ENCODE measurements at regions not wholly inside any gene's neighbourhood (a gene's known extent, or its start where the extent isn't known, plus 50 kb on each side); places are given as distances from the start of the nearest gene placed in this dataset.

DNA sequence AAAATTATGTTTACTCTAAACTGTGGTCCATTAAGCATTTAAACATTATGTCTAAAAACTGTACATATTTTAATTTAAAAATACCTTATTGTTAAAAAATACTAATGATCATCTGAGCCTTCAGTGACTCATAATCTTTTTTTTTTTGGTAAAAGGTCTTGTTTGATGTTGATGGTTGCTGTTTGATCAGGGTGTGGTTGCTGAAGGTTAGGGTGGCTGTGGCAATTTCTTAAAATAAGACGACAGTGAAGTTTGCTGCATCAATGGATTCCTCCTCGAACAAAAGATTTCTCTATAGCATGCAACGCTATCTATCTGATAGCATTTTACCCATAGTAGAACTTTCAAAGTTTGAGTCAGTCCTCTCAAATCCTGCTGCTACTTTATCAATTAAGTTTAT, 180.0 kb upstream of the AHR start:
- H2BK12ac ChIP-seq (ENCODE audit: low read depth, low read length), result no peak overlapping the region
- H3K23ac ChIP-seq (ENCODE audit: insufficient read length), result no peak overlapping the region
- no peaks in the 10 kb centered on the region for H3K79me2 ChIP-seq (ENCODE audit: control insufficient read depth in 1 of 2, insufficient read depth in 2 of 2, low read length in 2 of 2)
- H3K4me2 ChIP-seq (ENCODE audit: insufficient read depth in 1 of 2, low read depth in 2 of 2, low read length in 2 of 2), result no peak overlapping the region
- no peak overlapping the region for H3K27ac ChIP-seq (ENCODE audit: low read depth, low read length)
- H3K4me1 ChIP-seq (replicated peaks in 1 of 4; ENCODE audit: control insufficient read depth in 3 of 4, insufficient read depth in 4 of 4, low read length in 3 of 4), result no peaks in the 10 kb centered on the region
- POLR2A ChIA-PET (ENCODE audit: partially characterized antibody), result no interaction called here
- H4K91ac ChIP-seq (replicated peaks; ENCODE audit: insufficient read length, low read length), result no peak overlapping the region
- no peak overlapping the region for H3K4me3 ChIP-seq (ENCODE audit: extremely low read depth in 1 of 4, insufficient read depth in 2 of 4, low read depth in 3 of 4, low read length in 4 of 4)
- no peak overlapping the region for H2AFZ ChIP-seq (ENCODE audit: low read length)
- H3K18ac ChIP-seq (ENCODE audit: extremely low read depth, low read length), result no peak overlapping the region
- H3K23me2 ChIP-seq (ENCODE audit: low read depth, low read length), result no peaks in the 10 kb centered on the region; the same call in 1 of the 2 replicates
- no peak overlapping the region for H3K9ac ChIP-seq (replicated peaks in 1 of 4; ENCODE audit: extremely low read depth in 1 of 4, low read depth in 3 of 4, low read length in 3 of 4)
- H3K14ac ChIP-seq (ENCODE audit: insufficient read length), result no peak overlapping the region
- no peaks in the 10 kb centered on the region for H3K36me3 ChIP-seq (ENCODE audit: control insufficient read depth in 2 of 4, insufficient read depth in 4 of 4, low read length in 3 of 4)
- no peak overlapping the region for H2AK5ac ChIP-seq (ENCODE audit: low read depth, low read length)
- no peak overlapping the region for H2BK120ac ChIP-seq (replicated peaks; ENCODE audit: low read depth, low read length)
- H3K79me1 ChIP-seq (ENCODE audit: low read depth, low read length), result no peaks in the 10 kb centered on the region
- DNase-seq (ENCODE audit: low read depth in 1 of 2, low spot score in 2 of 2), result no peak
- H4K20me1 ChIP-seq (replicated peaks in 1 of 2; ENCODE audit: control insufficient read depth in 1 of 2, insufficient read depth in 2 of 2, low read length in 2 of 2), result no peaks in the 10 kb centered on the region
- no peak for FAIRE-seq
- H4K5ac ChIP-seq (ENCODE audit: insufficient read length, low read depth, low read length), result no peak overlapping the region
- no peak overlapping the region for H3K56ac ChIP-seq (replicated peaks; ENCODE audit: insufficient read length, low read depth, low read length)
- H2BK5ac ChIP-seq (ENCODE audit: low read depth, low read length), result no peak overlapping the region
- CTCF ChIA-PET (ENCODE audit: partially characterized antibody), result no interaction called here
- H3K4ac ChIP-seq (replicated peaks; ENCODE audit: insufficient read length, low read depth, low read length), result no peak overlapping the region
- no peak overlapping the region for H2BK20ac ChIP-seq (ENCODE audit: low read length)
- H3K9me3 ChIP-seq (ENCODE audit: insufficient read depth in 2 of 2, low read depth in 1 of 2, low read length in 1 of 2), result no peaks in the 10 kb centered on the region
- H3K27me3 ChIP-seq (replicated peaks in 1 of 4; ENCODE audit: control insufficient read depth in 3 of 4, extremely low read depth in 1 of 4, insufficient read depth in 3 of 4, low read length in 3 of 4), result no peaks in the 10 kb centered on the region
- WGBS, 2 experiments (ENCODE audit: extremely low coverage in 1 of 2, insufficient coverage in 1 of 2, insufficient read length in 1 of 2, insufficient replicate concordance in 2 of 2, low coverage in 1 of 2, low lambda C conversion rate in 2 of 2, missing lambda C conversion rate in 1 of 2), result 87% methylated on average over 3 of the region's 3 CpGs; no CpG with 5 or more reads in 1 of the 2 experiments
- no peak overlapping the region for H2BK15ac ChIP-seq (ENCODE audit: low read length)
- H4K8ac ChIP-seq (ENCODE audit: extremely low read depth, insufficient read depth, low read length), result no peak overlapping the region
- TF ChIP-seq TEAD4 (IDR thresholded peaks at IDR 0.05; ENCODE audit: low read depth, low read length) (no peak), RNF2 (IDR thresholded peaks at IDR 0.05; ENCODE audit: borderline replicate concordance, low read depth, low read length, missing control alignments, poor library complexity, severe bottlenecking) (no peak), RXRA (IDR thresholded peaks at IDR 0.05; ENCODE audit: insufficient read depth, low read depth, low read length) (no peak), EZH2 (IDR thresholded peaks at IDR 0.05; ENCODE audit: low read depth, low read length, severe bottlenecking) (no peak), PHF8 (conservative IDR thresholded peaks at IDR 0.05; ENCODE audit: low read depth, low read length) (no peak), SUZ12 (IDR thresholded peaks at IDR 0.05; ENCODE audit: low read length) (no peak), ZNF274 (IDR thresholded peaks at IDR 0.05; ENCODE audit: borderline replicate concordance, extremely low read depth, low read length) (no peak), ASH2L (IDR thresholded peaks at IDR 0.05; ENCODE audit: low read length) (no peak), GTF2F1 (IDR thresholded peaks at IDR 0.05; ENCODE audit: borderline replicate concordance, low read depth, low read length) (no peak), KDM5A (IDR thresholded peaks at IDR 0.05; ENCODE audit: low read length) (no peak)
- TF ChIP-seq, protein P1, sequence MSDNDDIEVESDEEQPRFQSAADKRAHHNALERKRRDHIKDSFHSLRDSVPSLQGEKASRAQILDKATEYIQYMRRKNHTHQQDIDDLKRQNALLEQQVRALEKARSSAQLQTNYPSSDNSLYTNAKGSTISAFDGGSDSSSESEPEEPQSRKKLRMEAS (IDR thresholded peaks at IDR 0.05), result no peak
- TF ChIP-seq, protein P2, sequence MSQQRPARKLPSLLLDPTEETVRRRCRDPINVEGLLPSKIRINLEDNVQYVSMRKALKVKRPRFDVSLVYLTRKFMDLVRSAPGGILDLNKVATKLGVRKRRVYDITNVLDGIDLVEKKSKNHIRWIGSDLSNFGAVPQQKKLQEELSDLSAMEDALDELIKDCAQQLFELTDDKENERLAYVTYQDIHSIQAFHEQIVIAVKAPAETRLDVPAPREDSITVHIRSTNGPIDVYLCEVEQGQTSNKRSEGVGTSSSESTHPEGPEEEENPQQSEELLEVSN (IDR thresholded peaks at IDR 0.05), result no peak
- TF ChIP-seq, protein P3, sequence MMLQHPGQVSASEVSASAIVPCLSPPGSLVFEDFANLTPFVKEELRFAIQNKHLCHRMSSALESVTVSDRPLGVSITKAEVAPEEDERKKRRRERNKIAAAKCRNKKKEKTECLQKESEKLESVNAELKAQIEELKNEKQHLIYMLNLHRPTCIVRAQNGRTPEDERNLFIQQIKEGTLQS (IDR thresholded peaks at IDR 0.05; ENCODE audit: insufficient read depth, low read depth, low read length), result no peak
